ENCODE measurements at regions not wholly inside any gene's neighbourhood (a gene's known extent, or its start where the extent isn't known, plus 50 kb on each side); places are given as distances from the start of the nearest gene placed in this dataset.

DNA sequence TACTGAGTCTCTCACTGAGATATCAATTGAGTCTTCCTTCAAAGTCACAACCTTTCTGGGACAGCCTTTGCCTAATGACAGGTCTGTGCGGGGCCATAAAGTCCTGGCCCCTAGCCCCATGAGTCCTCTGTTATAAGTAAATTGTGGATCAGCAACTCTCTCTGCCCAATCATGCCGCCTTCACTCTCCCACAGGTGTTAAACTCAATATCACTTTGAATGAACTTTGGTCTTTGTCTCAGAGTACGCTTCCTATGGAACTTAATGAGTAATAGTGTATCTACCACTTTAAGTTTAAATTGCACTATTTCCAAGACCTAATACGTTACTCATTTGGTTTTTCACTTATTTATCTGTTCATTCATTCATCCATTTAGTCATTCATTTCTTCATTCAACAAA is 826.4 kb downstream of the TUSC7 start:
- no peaks in the 10 kb centered on the region for H3K79me2 ChIP-seq (ENCODE audit: insufficient read depth, low read length)
- no peak overlapping the region for H3K4me2 ChIP-seq (ENCODE audit: insufficient read depth, low read length)
- H4K20me1 ChIP-seq (ENCODE audit: insufficient read depth, low read length), result no peaks in the 10 kb centered on the region
- no peak overlapping the region for H3K9ac ChIP-seq (ENCODE audit: low read depth, low read length)
- no peak overlapping the region for H2AFZ ChIP-seq (ENCODE audit: low read depth, low read length)
- DNase-seq, result no peak
- ATAC-seq (ENCODE audit: insufficient read depth, low read depth), result no peak
- TF ChIP-seq, protein P1, sequence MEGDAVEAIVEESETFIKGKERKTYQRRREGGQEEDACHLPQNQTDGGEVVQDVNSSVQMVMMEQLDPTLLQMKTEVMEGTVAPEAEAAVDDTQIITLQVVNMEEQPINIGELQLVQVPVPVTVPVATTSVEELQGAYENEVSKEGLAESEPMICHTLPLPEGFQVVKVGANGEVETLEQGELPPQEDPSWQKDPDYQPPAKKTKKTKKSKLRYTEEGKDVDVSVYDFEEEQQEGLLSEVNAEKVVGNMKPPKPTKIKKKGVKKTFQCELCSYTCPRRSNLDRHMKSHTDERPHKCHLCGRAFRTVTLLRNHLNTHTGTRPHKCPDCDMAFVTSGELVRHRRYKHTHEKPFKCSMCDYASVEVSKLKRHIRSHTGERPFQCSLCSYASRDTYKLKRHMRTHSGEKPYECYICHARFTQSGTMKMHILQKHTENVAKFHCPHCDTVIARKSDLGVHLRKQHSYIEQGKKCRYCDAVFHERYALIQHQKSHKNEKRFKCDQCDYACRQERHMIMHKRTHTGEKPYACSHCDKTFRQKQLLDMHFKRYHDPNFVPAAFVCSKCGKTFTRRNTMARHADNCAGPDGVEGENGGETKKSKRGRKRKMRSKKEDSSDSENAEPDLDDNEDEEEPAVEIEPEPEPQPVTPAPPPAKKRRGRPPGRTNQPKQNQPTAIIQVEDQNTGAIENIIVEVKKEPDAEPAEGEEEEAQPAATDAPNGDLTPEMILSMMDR (IDR thresholded peaks at IDR 0.05; ENCODE audit: borderline replicate concordance, extremely low read depth, low read length, poor library complexity, severe bottlenecking), result no peak
- H3K4me1 ChIP-seq (ENCODE audit: insufficient read depth, low read length), result no peaks in the 10 kb centered on the region
- H3K4me3 ChIP-seq (ENCODE audit: low read depth in 1 of 2, low read length in 2 of 2), result no peak overlapping the region
- no peaks in the 10 kb centered on the region for H3K9me3 ChIP-seq (ENCODE audit: insufficient read depth, low read length, severe bottlenecking)
- no peaks in the 10 kb centered on the region for H3K36me3 ChIP-seq (ENCODE audit: insufficient read depth, low read length)
- no peak overlapping the region for H3K27ac ChIP-seq (ENCODE audit: low read length)
- no peaks in the 10 kb centered on the region for H3K27me3 ChIP-seq (ENCODE audit: insufficient read depth, low read length, poor library complexity)

DNA sequence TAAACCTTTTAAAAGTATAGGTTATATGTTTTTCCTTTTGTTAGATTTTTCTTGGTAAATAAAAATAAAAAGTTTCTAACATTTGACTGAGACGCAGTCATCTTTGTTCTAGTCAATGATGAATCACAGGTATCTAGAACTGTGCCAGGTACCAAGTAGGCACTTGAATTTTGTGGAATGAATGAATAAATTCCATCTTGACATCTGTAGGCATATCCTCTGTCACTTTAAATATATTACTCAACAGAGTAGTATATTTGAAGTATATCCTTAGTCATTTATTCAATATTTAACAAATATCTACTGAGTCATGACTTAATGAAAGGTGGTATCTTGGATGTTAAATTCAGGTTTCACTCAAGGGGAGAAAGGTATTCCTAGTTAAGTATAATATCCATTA is 828.4 kb downstream of the TUSC7 start:
- H2AFZ ChIP-seq (ENCODE audit: low read depth, low read length), result no peak overlapping the region
- no peak overlapping the region for H3K9ac ChIP-seq (ENCODE audit: low read depth, low read length)
- H3K27me3 ChIP-seq (ENCODE audit: insufficient read depth, low read length, poor library complexity), result no peaks in the 10 kb centered on the region
- no peaks in the 10 kb centered on the region for H3K4me1 ChIP-seq (ENCODE audit: insufficient read depth, low read length)
- no peaks in the 10 kb centered on the region for H3K9me3 ChIP-seq (ENCODE audit: insufficient read depth, low read length, severe bottlenecking)
- no peak for DNase-seq
- no peaks in the 10 kb centered on the region for H3K36me3 ChIP-seq (ENCODE audit: insufficient read depth, low read length)
- no peaks in the 10 kb centered on the region for H3K79me2 ChIP-seq (ENCODE audit: insufficient read depth, low read length)
- no peaks in the 10 kb centered on the region for H4K20me1 ChIP-seq (ENCODE audit: insufficient read depth, low read length)
- TF ChIP-seq, protein P1 (IDR thresholded peaks at IDR 0.05; ENCODE audit: borderline replicate concordance, extremely low read depth, low read length, poor library complexity, severe bottlenecking), result no peak
- H3K27ac ChIP-seq (ENCODE audit: low read length), result no peak overlapping the region
- no peak overlapping the region for H3K4me3 ChIP-seq (ENCODE audit: low read depth in 1 of 2, low read length in 2 of 2)
- H3K4me2 ChIP-seq (ENCODE audit: insufficient read depth, low read length), result no peak overlapping the region
- no peak for ATAC-seq (ENCODE audit: insufficient read depth, low read depth)

DNA sequence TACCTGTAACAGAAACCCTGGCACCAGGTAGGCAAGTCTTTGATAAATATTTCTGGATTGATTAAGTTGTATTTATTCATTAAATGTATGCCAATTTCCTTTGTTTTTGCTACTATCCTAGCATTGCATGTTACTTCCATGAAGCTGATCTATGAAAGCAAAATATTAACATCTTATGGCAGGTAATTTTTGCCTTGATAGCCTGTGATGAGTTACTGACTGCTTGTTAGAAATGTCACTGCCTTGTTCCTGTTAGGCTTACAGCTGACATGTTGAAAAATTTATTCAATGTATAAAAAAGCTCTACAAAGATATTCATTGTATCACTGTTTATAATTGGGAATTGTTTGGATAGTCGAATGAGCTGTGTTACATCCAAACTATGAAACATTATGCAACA is 830.1 kb downstream of the TUSC7 start:
- no peaks in the 10 kb centered on the region for H4K20me1 ChIP-seq (ENCODE audit: insufficient read depth, low read length)
- no peak overlapping the region for H2AFZ ChIP-seq (ENCODE audit: low read depth, low read length)
- H3K36me3 ChIP-seq (ENCODE audit: insufficient read depth, low read length), result no peaks in the 10 kb centered on the region
- no peaks in the 10 kb centered on the region for H3K79me2 ChIP-seq (ENCODE audit: insufficient read depth, low read length)
- TF ChIP-seq EZH2 (IDR thresholded peaks at IDR 0.05; ENCODE audit: borderline replicate concordance, low read depth, low read length, severe bottlenecking), result no peak
- TF ChIP-seq, protein P1 (IDR thresholded peaks at IDR 0.05; ENCODE audit: borderline replicate concordance, extremely low read depth, low read length, poor library complexity, severe bottlenecking), result no peak
- no peak overlapping the region for H3K4me3 ChIP-seq (ENCODE audit: low read depth in 1 of 2, low read length in 2 of 2)
- H3K9ac ChIP-seq (ENCODE audit: low read depth, low read length), result no peak overlapping the region
- no peak for ATAC-seq (ENCODE audit: insufficient read depth, low read depth)
- H3K4me1 ChIP-seq (ENCODE audit: insufficient read depth, low read length), result no peaks in the 10 kb centered on the region
- no peak for DNase-seq
- H3K9me3 ChIP-seq (ENCODE audit: insufficient read depth, low read length, severe bottlenecking), result no peaks in the 10 kb centered on the region
- no peaks in the 10 kb centered on the region for H3K27me3 ChIP-seq (ENCODE audit: insufficient read depth, low read length, poor library complexity)
- no peak overlapping the region for H3K27ac ChIP-seq (ENCODE audit: low read length)
- no peak overlapping the region for H3K4me2 ChIP-seq (ENCODE audit: insufficient read depth, low read length)

DNA sequence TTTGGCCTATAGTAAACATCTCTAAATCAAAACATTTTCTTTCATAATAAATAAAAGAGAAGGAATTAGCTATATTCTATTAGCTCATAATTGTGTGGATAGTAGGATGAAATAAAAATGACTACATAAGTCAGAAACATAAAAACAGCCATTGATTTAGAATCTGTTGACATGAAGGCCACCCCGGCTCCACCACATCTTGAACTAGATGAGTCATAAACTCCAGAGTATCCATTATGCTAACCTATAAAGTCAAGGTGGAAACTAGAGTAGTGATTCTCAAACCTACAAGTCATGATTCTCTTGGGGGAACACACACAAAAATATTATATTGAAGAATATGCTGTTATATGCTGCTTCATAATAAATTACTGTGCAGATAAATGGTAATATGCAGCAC is 831.0 kb downstream of the TUSC7 start:
- H3K27me3 ChIP-seq (ENCODE audit: insufficient read depth, low read length, poor library complexity), result no peaks in the 10 kb centered on the region
- H3K9me3 ChIP-seq (ENCODE audit: insufficient read depth, low read length, severe bottlenecking), result no peaks in the 10 kb centered on the region
- TF ChIP-seq, protein P1 (IDR thresholded peaks at IDR 0.05; ENCODE audit: borderline replicate concordance, extremely low read depth, low read length, poor library complexity, severe bottlenecking), result no peak
- no peak for TF ChIP-seq EZH2 (IDR thresholded peaks at IDR 0.05; ENCODE audit: borderline replicate concordance, low read depth, low read length, severe bottlenecking)
- no peaks in the 10 kb centered on the region for H3K79me2 ChIP-seq (ENCODE audit: insufficient read depth, low read length)
- no peak overlapping the region for H3K9ac ChIP-seq (ENCODE audit: low read depth, low read length)
- DNase-seq, result no peak
- H3K4me1 ChIP-seq (ENCODE audit: insufficient read depth, low read length), result no peaks in the 10 kb centered on the region
- H4K20me1 ChIP-seq (ENCODE audit: insufficient read depth, low read length), result no peaks in the 10 kb centered on the region
- ATAC-seq (ENCODE audit: insufficient read depth, low read depth), result no peak
- no peak overlapping the region for H2AFZ ChIP-seq (ENCODE audit: low read depth, low read length)
- no peak overlapping the region for H3K4me3 ChIP-seq (ENCODE audit: low read depth in 1 of 2, low read length in 2 of 2)
- no peak overlapping the region for H3K4me2 ChIP-seq (ENCODE audit: insufficient read depth, low read length)
- no peak overlapping the region for H3K27ac ChIP-seq (ENCODE audit: low read length)
- H3K36me3 ChIP-seq (ENCODE audit: insufficient read depth, low read length), result no peaks in the 10 kb centered on the region
